Naive thymus-derived CD4-positive, alpha-beta T cell (primary cell): ENCODE measurements at regions not wholly inside any gene's neighbourhood (a gene's known extent, or its start where the extent isn't known, plus 50 kb on each side); places are given as distances from the start of the nearest gene placed in this dataset.

Source experiments
- ATAC-seq: fragments of 150-1000 bp; cut with Tn5 transposase; 2 replicates; pipeline ENCODE4 v1.10.0; 2021; ENCODE audit warnings: mild to moderate bottlenecking, moderate library complexity
- CTCF ChIA-PET: fragments of 350-600 bp; sonication (Branson Sonifier 250); formaldehyde crosslinking; loops from one replicate; lab custom pipeline; 2021; ENCODE audit warnings: antibody characterized with exemption; lab: Charles Lee
- POLR2A ChIA-PET: fragments of 350-600 bp; sonication (Branson Sonifier 250); formaldehyde crosslinking; loops from one replicate; lab custom pipeline; 2021; ENCODE audit warnings: antibody characterized with exemption, inconsistent platforms; lab: Charles Lee
- DNase-seq, 9 donors: peaks; one replicate each; pipeline versions ENCODE4 v3.0.0 to v3.0.0-alpha.2; 2020 to 2022; ENCODE audit warnings: mixed read lengths in 1 of 9
- H3K27ac ChIP-seq: one replicate; pipeline ENCODE4 v1.7.0; 2013; ENCODE audit warnings: mild to moderate bottlenecking, low read depth, low read length, moderate library complexity
- H3K27me3 ChIP-seq, 2 donors: one replicate each; pipeline ENCODE4 v1.7.0; 2013; ENCODE audit warnings: low read length in 2 of 2, mild to moderate bottlenecking in 2 of 2, moderate library complexity in 2 of 2; ENCODE audit not compliant: control insufficient read depth in 2 of 2, insufficient read depth in 2 of 2
- H3K36me3 ChIP-seq, 3 experiments: 1 replicate in 2 of 3; 2 replicates in 1 of 3; pipeline ENCODE4 v1.7.0; 2013; ENCODE audit warnings: low read length in 3 of 3, mild to moderate bottlenecking in 3 of 3, moderate library complexity in 1 of 3; ENCODE audit not compliant: insufficient read depth in 3 of 3, control insufficient read depth in 2 of 3
- H3K4me1 ChIP-seq, 2 donors: one replicate each; pipeline ENCODE4 v1.7.0; 2013; ENCODE audit warnings: low read length in 2 of 2, mild to moderate bottlenecking in 2 of 2, moderate library complexity in 1 of 2; ENCODE audit not compliant: control insufficient read depth in 2 of 2, insufficient read depth in 2 of 2
- H3K4me3 ChIP-seq: 2 replicates; pipeline ENCODE4 v1.7.0; 2013; ENCODE audit warnings: mild to moderate bottlenecking, low read length
- H3K9me3 ChIP-seq, 3 experiments: 1 replicate in 2 of 3; 2 replicates in 1 of 3; pipeline ENCODE4 v1.7.0; 2013; ENCODE audit warnings: low read length in 3 of 3; ENCODE audit not compliant: control insufficient read depth in 2 of 3
- H3K27ac Mint-ChIP-seq, 9 donors: one replicate each; pipeline ENCODE4 v1.8.0; 2020 to 2022; ENCODE audit warnings: mixed read lengths in 9 of 9, mild to moderate bottlenecking in 8 of 9, moderate library complexity in 5 of 9, inconsistent platforms in 2 of 9
- H3K27me3 Mint-ChIP-seq, 5 donors: one replicate each; pipeline ENCODE4 v1.8.0; 2021 to 2022; ENCODE audit warnings: mixed read lengths in 5 of 5, mild to moderate bottlenecking in 1 of 5
- H3K36me3 Mint-ChIP-seq, 5 donors: one replicate each; pipeline ENCODE4 v1.8.0; 2020 to 2022; ENCODE audit warnings: mixed read lengths in 5 of 5, mild to moderate bottlenecking in 3 of 5, inconsistent platforms in 1 of 5
- H3K4me1 Mint-ChIP-seq, 7 donors: one replicate each; pipeline ENCODE4 v1.8.0; 2020 to 2022; ENCODE audit warnings: mixed read lengths in 7 of 7, mild to moderate bottlenecking in 3 of 7, inconsistent platforms in 1 of 7
- H3K4me3 Mint-ChIP-seq, 10 donors: one replicate each; pipeline ENCODE4 v1.8.0; 2020 to 2022; ENCODE audit warnings: mild to moderate bottlenecking in 10 of 10, mixed read lengths in 10 of 10, moderate library complexity in 6 of 10, inconsistent platforms in 2 of 10
- H3K9me3 Mint-ChIP-seq, 11 donors: one replicate each; pipeline ENCODE4 v1.8.0; 2020 to 2022; ENCODE audit warnings: mixed read lengths in 11 of 11, mild to moderate bottlenecking in 4 of 11, inconsistent platforms in 1 of 11, moderate library complexity in 1 of 11
- intact Hi-C, 2 donors: fragments of 100-400 bp; cut with micrococcal nuclease; formaldehyde crosslinking; loops; one replicate each; pipeline ENCODE4 v1.15.1; 2023

GRCh38 chr6:71199736-71200135, 88.9 kb upstream of the OGFRL1 start:
- no peaks in the 10 kb centered on the region for H3K27me3 ChIP-seq
- H3K27ac ChIP-seq, result no peak overlapping the region
- H3K9me3 Mint-ChIP-seq, result peaks cover 0 to 4% (median 0%) of the 10 kb centered on the region in 11 donors
- H3K27me3 Mint-ChIP-seq, result peaks cover 0 to 14% (median 9%) of the 10 kb centered on the region in 5 donors
- intact Hi-C loops, result no loop called here
- DNase-seq (no peak), ATAC-seq (no peak)
- H3K27ac Mint-ChIP-seq, result no peak overlapping the region
- H3K4me3 Mint-ChIP-seq, result no peak overlapping the region
- H3K36me3 Mint-ChIP-seq, result peaks cover 0 to 6% (median 0%) of the 10 kb centered on the region in 5 donors
- ChIA-PET POLR2A (no interaction called here), CTCF (interaction anchor here (0.7 kb wide), 1 partner anchor 9 kb away, joined by 3 read pairs; no protein-coding TSS in a partner anchor)
- no peak overlapping the region for H3K4me3 ChIP-seq
- no peaks in the 10 kb centered on the region for H3K4me1 ChIP-seq
- no peaks in the 10 kb centered on the region for H3K9me3 ChIP-seq
- H3K4me1 Mint-ChIP-seq, result no peaks in the 10 kb centered on the region
- H3K36me3 ChIP-seq, result no peaks in the 10 kb centered on the region

- ATAC-seq, result no peak
- no peaks in the 10 kb centered on the region for H3K36me3 ChIP-seq
- H3K4me1 ChIP-seq, result no peaks in the 10 kb centered on the region
- CTCF ChIA-PET, result no interaction called here
- H3K27me3 ChIP-seq, result no peaks in the 10 kb centered on the region
- no peaks in the 10 kb centered on the region for H3K9me3 ChIP-seq
- Mint-ChIP-seq H3K27me3 (peaks cover 0 to 14% (median 4%) of the 10 kb centered on the region in 5 donors), H3K27ac (no peak overlapping the region), H3K9me3 (peaks cover 0 to 4% (median 0%) of the 10 kb centered on the region in 11 donors), H3K36me3 (peaks cover 0 to 6% (median 0%) of the 10 kb centered on the region in 5 donors), H3K4me1 (peaks cover 0 to 3% (median 0%) of the 10 kb centered on the region in 7 donors), H3K4me3 (no peak overlapping the region)
- H3K4me3 ChIP-seq, result no peak overlapping the region
- no peak for DNase-seq
- POLR2A ChIA-PET, result no interaction called here
- intact Hi-C loops, result no loop called here
- H3K27ac ChIP-seq, result no peak overlapping the region
Observed at GRCh38 chr6:71203206-71203605, 85.4 kb upstream of the OGFRL1 start.

- Mint-ChIP-seq H3K36me3 (peaks cover 0 to 6% (median 0%) of the 10 kb centered on the region in 5 donors), H3K9me3 (peaks cover 0 to 4% (median 0%) of the 10 kb centered on the region in 11 donors), H3K27ac (no peak overlapping the region), H3K27me3 (peaks cover 0 to 15% (median 4%) of the 10 kb centered on the region in 5 donors), H3K4me1 (peaks cover 0 to 3% (median 0%) of the 10 kb centered on the region in 7 donors), H3K4me3 (no peak overlapping the region)
- H3K36me3 ChIP-seq, result no peaks in the 10 kb centered on the region
- H3K9me3 ChIP-seq, result no peaks in the 10 kb centered on the region
- POLR2A ChIA-PET, result no interaction called here
- H3K4me1 ChIP-seq, result no peaks in the 10 kb centered on the region
- no peak for ATAC-seq
- CTCF ChIA-PET, result no interaction called here
- H3K4me3 ChIP-seq, result no peak overlapping the region
- H3K27ac ChIP-seq, result no peak overlapping the region
- no peaks in the 10 kb centered on the region for H3K27me3 ChIP-seq
- no peak for DNase-seq
- intact Hi-C loops, result no loop called here
Observed at GRCh38 chr6:71204741-71205140, 83.9 kb upstream of the OGFRL1 start.

GRCh38 chr6:71205336-71205956, 83.2 kb upstream of the OGFRL1 start:
- ATAC-seq (no peak), DNase-seq (no peak)
- Histone ChIP-seq H3K4me3 (no peak overlapping the region), H3K36me3 (no peaks in the 10 kb centered on the region), H3K9me3 (no peaks in the 10 kb centered on the region), H3K27me3 (no peaks in the 10 kb centered on the region), H3K4me1 (no peaks in the 10 kb centered on the region), H3K27ac (no peak overlapping the region)
- H3K4me1 Mint-ChIP-seq, result peaks cover 0 to 3% (median 0%) of the 10 kb centered on the region in 7 donors
- peaks cover 0 to 6% (median 0%) of the 10 kb centered on the region in 5 donors for H3K36me3 Mint-ChIP-seq
- H3K27ac Mint-ChIP-seq, result no peak overlapping the region
- POLR2A ChIA-PET, result no interaction called here
- intact Hi-C loops, result no loop called here
- CTCF ChIA-PET, result interaction anchor here (0.5 kb wide), 1 partner anchor 42 kb away, joined by 3 read pairs; no protein-coding TSS in a partner anchor
- H3K4me3 Mint-ChIP-seq, result no peak overlapping the region
- peaks cover 0 to 15% (median 4%) of the 10 kb centered on the region in 5 donors for H3K27me3 Mint-ChIP-seq
- H3K9me3 Mint-ChIP-seq, result peaks cover 0 to 4% (median 0%) of the 10 kb centered on the region in 11 donors

DNA sequence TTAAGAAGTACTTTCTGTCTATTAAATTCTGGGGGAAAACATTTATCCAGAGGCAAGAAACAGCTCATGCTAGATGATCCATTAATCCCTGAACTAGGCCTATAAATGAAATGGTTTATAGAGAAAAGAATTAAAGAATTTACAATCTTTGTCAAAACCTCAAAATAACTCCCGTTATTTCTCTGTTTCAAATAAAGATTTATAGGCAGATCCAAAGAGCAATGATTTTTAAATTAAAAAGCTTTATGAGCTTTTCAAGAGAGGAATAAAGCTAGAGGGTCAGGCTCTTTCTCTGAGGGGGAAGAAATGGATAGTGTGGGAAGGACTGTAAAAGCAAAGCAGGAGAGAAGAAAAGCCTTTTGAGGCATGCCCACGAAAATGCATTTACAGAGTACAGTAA, 82.5 kb upstream of the OGFRL1 start:
- Mint-ChIP-seq H3K4me3 (no peak overlapping the region), H3K9me3 (peaks cover 0 to 2% (median 0%) of the 10 kb centered on the region in 11 donors), H3K36me3 (peaks cover 0 to 6% (median 0%) of the 10 kb centered on the region in 5 donors), H3K4me1 (peaks cover 0 to 3% (median 0%) of the 10 kb centered on the region in 7 donors), H3K27me3 (peaks cover 2 to 16% (median 4%) of the 10 kb centered on the region in 5 donors), H3K27ac (no peak overlapping the region)
- no peaks in the 10 kb centered on the region for H3K27me3 ChIP-seq
- no peaks in the 10 kb centered on the region for H3K4me1 ChIP-seq
- H3K36me3 ChIP-seq, result no peaks in the 10 kb centered on the region
- DNase-seq, result no peak
- ChIA-PET POLR2A (no interaction called here), CTCF (interaction anchor here (0.5 kb wide), 1 partner anchor 41 kb away, joined by 3 read pairs; no protein-coding TSS in a partner anchor)
- no peak overlapping the region for H3K27ac ChIP-seq
- H3K9me3 ChIP-seq, result no peaks in the 10 kb centered on the region
- no peak for ATAC-seq
- no peak overlapping the region for H3K4me3 ChIP-seq
- intact Hi-C loops, result no loop called here

GRCh38 chr6:71209206-71209605, 79.4 kb upstream of the OGFRL1 start:
- CTCF ChIA-PET, result no interaction called here
- no peak overlapping the region for H3K27ac ChIP-seq
- no peaks in the 10 kb centered on the region for H3K4me1 ChIP-seq
- Mint-ChIP-seq H3K27ac (no peak overlapping the region), H3K27me3 (peaks cover 0 to 25% (median 6%) of the 10 kb centered on the region in 5 donors), H3K9me3 (no peaks in the 10 kb centered on the region), H3K36me3 (no peaks in the 10 kb centered on the region), H3K4me3 (no peak overlapping the region), H3K4me1 (peaks cover 0 to 3% (median 0%) of the 10 kb centered on the region in 7 donors)
- H3K27me3 ChIP-seq, result no peaks in the 10 kb centered on the region
- POLR2A ChIA-PET, result no interaction called here
- no peak for DNase-seq
- H3K9me3 ChIP-seq, result no peaks in the 10 kb centered on the region
- intact Hi-C loops, result no loop called here
- no peak overlapping the region for H3K4me3 ChIP-seq
- no peaks in the 10 kb centered on the region for H3K36me3 ChIP-seq
- no peak for ATAC-seq

- H3K4me3 ChIP-seq, result no peak overlapping the region
- Mint-ChIP-seq H3K4me1 (peaks cover 0 to 3% (median 0%) of the 10 kb centered on the region in 7 donors), H3K36me3 (no peaks in the 10 kb centered on the region), H3K4me3 (no peak overlapping the region), H3K9me3 (no peaks in the 10 kb centered on the region), H3K27me3 (peaks cover 0 to 25% (median 6%) of the 10 kb centered on the region in 5 donors), H3K27ac (no peak overlapping the region)
- DNase-seq (no peak), ATAC-seq (no peak)
- H3K36me3 ChIP-seq, result no peaks in the 10 kb centered on the region
- H3K27me3 ChIP-seq, result no peaks in the 10 kb centered on the region
- intact Hi-C loops, result no loop called here
- H3K4me1 ChIP-seq, result no peaks in the 10 kb centered on the region
- ChIA-PET CTCF (no interaction called here), POLR2A (no interaction called here)
- H3K27ac ChIP-seq, result no peak overlapping the region
- no peaks in the 10 kb centered on the region for H3K9me3 ChIP-seq
Observed at GRCh38 chr6:71209626-71210025, 79.0 kb upstream of the OGFRL1 start.
